HK-2 (cell line): ENCODE measurements at regions not wholly inside any gene's neighbourhood (a gene's known extent, or its start where the extent isn't known, plus 50 kb on each side); places are given as distances from the start of the nearest gene placed in this dataset.

Experiments used
- DNase-seq: peaks from one replicate; pipeline ENCODE4 v3.0.0-alpha.2; 2018; ENCODE audit not compliant: unreplicated experiment

GRCh38 chr4:13129095-13129494 lies 355.0 kb downstream of the RAB28 start:
- no peak for DNase-seq

GRCh38 chr4:13126976-13127910 lies 356.9 kb downstream of the RAB28 start:
- no peak for DNase-seq

- DNase-seq = no peak
These were observed 365.5 kb downstream of the RAB28 start for GRCh38 chr4:13118633-13119032.

DNA sequence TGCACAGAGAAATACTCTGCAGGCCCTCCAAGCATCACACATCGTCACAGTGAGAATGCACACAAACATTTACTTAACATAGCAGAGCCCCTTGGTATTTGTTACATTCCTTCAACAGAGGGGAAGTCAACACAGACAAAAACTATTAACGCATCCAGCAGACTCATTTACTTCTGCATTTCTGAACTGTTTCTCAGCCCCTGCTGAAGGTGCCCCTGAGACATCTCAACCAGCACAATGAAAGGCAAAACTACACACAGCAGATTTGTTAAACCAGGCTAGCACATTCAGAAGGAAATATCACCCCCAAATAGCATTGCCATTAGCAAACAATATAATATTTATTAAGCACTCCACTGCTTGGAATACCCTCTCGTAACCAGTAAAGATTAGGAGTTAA lies 367.0 kb downstream of the RAB28 start:
- DNase-seq = no peak

GRCh38 chr4:13112030-13112429 lies 372.1 kb downstream of the RAB28 start:
- DNase-seq = no peak

- DNase-seq = no peak
These were observed 374.6 kb downstream of the RAB28 start for GRCh38 chr4:13109536-13109935.

GRCh38 chr4:13108096-13108495 lies 376.0 kb downstream of the RAB28 start:
- DNase-seq = no peak

DNA sequence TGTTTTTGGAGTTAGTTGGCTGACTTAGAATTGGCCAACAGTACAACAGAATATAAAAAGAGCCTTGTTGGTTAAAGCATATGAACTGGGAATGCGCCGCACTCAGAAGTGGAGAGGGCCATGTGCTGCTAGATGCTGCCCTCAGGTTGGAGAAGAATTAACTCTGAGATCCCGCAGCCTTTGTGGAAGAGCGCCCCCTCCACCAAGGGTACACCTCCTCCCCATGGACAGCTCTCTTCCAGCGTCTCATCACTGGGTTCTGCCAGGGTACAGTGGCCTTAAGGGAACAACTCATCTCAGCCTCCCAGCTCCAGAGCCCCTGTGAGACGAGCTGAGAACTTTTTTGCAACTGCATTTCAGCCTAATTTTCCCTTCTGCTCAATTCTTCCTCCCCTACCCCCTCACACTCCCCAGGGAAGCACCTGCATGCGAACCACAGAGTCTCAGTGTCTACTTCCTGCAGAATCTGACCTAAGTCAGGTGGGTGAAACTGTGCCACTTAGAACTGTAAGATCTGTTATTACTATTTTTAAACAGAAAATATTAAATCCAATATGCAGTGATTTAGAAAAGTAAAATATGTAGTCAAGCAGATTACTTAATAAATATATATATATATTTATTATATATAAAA lies 380.6 kb downstream of the RAB28 start:
- no peak for DNase-seq

- no peak for DNase-seq
These were observed 381.9 kb downstream of the RAB28 start for GRCh38 chr4:13102092-13102742.

GRCh38 chr4:13097971-13098370 lies 386.2 kb downstream of the RAB28 start:
- DNase-seq = no peak

- DNase-seq = no peak
These were observed 388.4 kb downstream of the RAB28 start for GRCh38 chr4:13095722-13096121.

- DNase-seq = no peak
These were observed 391.0 kb downstream of the RAB28 start for GRCh38 chr4:13093170-13093569.

- no peak for DNase-seq
These were observed 391.4 kb downstream of the RAB28 start for GRCh38 chr4:13092702-13093101.

GRCh38 chr4:13089659-13089998 lies 394.5 kb downstream of the RAB28 start:
- DNase-seq = no peak

DNA sequence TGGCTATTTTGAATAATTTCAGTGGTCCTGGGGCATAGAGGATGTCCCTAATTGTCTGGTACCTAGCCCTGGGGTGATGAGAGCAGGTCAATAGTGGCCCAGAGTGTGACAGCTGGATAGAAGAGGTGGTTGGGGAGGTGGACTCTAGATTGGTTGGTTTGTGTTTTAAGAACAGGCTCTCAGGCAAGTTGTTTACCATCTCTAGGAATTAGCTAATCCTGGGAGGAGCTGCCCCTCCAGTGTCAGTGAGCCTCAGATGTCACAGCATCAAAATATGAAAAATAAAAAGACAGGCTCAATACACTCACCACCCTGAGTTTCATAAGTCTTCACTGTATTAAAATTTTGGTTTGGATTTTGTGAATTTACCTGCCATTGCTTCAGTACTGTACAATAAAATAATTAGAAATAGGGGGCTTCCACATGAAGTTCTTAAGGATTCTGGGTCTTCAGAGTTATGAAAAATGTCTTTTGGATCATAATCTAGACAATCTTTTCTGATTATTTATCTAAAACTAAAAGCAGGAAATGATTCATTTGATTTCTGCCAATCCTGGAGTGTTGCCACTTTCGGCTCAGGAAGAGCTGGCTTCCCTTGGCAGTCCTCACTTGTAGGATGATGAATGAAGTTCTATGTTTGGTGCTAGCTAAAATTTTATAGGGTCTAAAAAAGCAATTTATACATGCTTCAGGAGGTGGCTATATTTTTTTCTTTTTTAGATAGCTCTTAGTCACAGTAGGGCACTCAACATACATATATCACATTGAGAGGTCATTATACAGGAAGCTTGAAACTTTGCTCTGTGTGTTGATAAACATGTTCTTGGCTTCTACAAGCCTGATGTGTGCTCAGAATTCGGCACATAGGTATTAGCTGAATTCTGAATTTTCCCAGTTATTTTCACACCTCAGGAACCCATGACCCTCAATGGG lies 395.1 kb downstream of the RAB28 start:
- no peak for DNase-seq

- no peak for DNase-seq
These were observed 397.1 kb downstream of the RAB28 start for GRCh38 chr4:13087041-13087440.

- no peak for DNase-seq
These were observed 399.9 kb downstream of the RAB28 start for GRCh38 chr4:13084210-13084609.

- DNase-seq = no peak
These were observed 402.3 kb downstream of the RAB28 start for GRCh38 chr4:13081830-13082229.

- DNase-seq = no peak
These were observed 417.1 kb downstream of the RAB28 start for GRCh38 chr4:13067077-13067476.

DNA sequence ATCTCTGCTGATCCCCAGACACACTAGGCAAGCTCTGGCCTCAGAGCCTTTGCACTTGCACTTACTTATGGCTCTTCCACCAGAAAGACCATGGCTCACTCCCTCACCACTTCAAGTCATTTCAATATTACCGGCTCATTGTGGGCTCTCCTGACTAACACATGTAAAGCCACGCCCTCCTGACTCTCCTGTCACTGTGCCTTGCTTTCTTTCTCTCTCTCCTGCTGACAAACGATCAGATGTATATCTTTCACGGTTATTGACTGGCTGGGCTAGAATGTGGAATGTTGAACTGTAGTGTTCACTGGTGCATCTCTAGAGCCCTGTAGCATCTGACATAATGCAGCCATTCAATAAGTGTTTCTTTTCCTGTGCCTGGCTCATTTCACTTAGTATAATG lies 425.1 kb downstream of the RAB28 start:
- no peak for DNase-seq

DNA sequence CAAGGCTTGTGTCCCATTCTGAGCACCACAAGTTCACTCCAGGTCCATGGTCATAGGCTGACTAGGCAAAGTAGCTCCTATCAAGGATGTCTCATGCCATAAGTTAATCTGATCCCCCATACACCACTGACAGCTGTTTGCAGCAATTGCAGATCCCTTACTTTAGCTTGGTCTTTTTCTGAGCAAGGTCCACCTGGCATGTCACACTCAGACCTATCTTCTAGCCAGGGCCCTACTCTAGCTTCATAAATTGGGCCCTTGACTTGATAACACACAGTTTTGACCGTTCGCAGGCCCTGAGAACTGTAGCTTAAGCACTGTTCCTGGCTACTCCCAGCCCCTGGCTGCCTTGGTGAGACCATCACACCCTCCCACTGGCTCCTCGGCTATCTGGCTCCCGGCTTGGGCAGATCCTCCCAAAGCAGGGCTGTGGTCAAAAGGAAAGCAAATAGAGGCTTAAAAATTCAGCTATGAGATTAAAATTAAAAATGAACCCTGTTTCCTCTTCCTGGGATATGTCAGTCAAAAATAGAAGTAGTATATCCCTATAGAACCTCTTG lies 427.4 kb downstream of the RAB28 start:
- no peak for DNase-seq
